Esophagus squamous epithelium (tissue), 5 donors: ENCODE measurements at regions not wholly inside any gene's neighbourhood (a gene's known extent, or its start where the extent isn't known, plus 50 kb on each side); places are given as distances from the start of the nearest gene placed in this dataset.
"Not testable (repeated sequence)": the region's sequence is repeated elsewhere in the genome, so short reads cannot be mapped to it uniquely, and the experiment has no call there.

Experiments used
- DNase-seq: peaks from one replicate; lab custom pipeline; 2025; lab: John Stamatoyannopoulos, UW
- H3K27ac ChIP-seq, 4 donors: fragments of 200-600 bp; sonication (generic); one replicate each; pipeline ENCODE4 v1.5.1; 2016 to 2019; ENCODE audit warnings: mild to moderate bottlenecking in 1 of 4
- H3K27me3 ChIP-seq, 4 donors: fragments of 200-600 bp; sonication (generic); 1 replicate in 3 of 4; 2 replicates in 1 of 4; pipeline versions ENCODE4 v1.5.1 to v1.6.0; 2017 to 2021; ENCODE audit warnings: antibody characterized with exemption in 1 of 4
- H3K36me3 ChIP-seq, 3 donors: fragments of 200-600 bp; sonication (generic); one replicate each; pipeline ENCODE4 v1.5.1; 2016 to 2019
- H3K4me1 ChIP-seq, 3 donors: fragments of 200-600 bp; sonication (generic); one replicate each; pipeline ENCODE4 v1.5.1; 2017 to 2019
- H3K4me3 ChIP-seq, 4 donors: fragments of 200-600 bp; sonication (generic); 1 replicate in 3 of 4; 2 replicates in 1 of 4; pipeline ENCODE4 v1.5.1; 2016 to 2019; ENCODE audit warnings: mild to moderate bottlenecking in 2 of 4, moderate library complexity in 1 of 4
- H3K9me3 ChIP-seq, 3 donors: fragments of 200-600 bp; sonication (generic); one replicate each; pipeline ENCODE4 v1.5.1; 2016 to 2019
- POLR2A ChIP-seq, 4 donors: fragments of 450-650 bp; IDR thresholded peaks; one replicate each; pipeline ENCODE4 v1.6.1; 2017; ENCODE audit warnings: antibody characterized with exemption in 4 of 4, mild to moderate bottlenecking in 4 of 4, moderate library complexity in 3 of 4
- WGBS, 2 donors: methylation state at CpG; one replicate each; pipeline ENCODE4 v1.1.5; 2018; 5-methylcytosine and 5-hydroxymethylcytosine counted together
- intact Hi-C: fragments of 100-400 bp; cut with DNase I; formaldehyde crosslinking; loops from one replicate; pipeline ENCODE4 v1.15.0; 2022
- TF ChIP-seq, protein P1 (sequence below), 6 experiments: fragments of 450-650 bp in 4 of 6; fragments of 200-600 bp in 2 of 6; sonication (generic) in 2 of 6; IDR thresholded peaks; one replicate each; pipeline ENCODE4 v1.5.1; 2016 to 2019; ENCODE audit warnings: antibody characterized with exemption in 6 of 6, mild to moderate bottlenecking in 4 of 6, moderate library complexity in 4 of 6
- donor health status: DM: yes; HTN: yes; CAD: no.

DNA sequence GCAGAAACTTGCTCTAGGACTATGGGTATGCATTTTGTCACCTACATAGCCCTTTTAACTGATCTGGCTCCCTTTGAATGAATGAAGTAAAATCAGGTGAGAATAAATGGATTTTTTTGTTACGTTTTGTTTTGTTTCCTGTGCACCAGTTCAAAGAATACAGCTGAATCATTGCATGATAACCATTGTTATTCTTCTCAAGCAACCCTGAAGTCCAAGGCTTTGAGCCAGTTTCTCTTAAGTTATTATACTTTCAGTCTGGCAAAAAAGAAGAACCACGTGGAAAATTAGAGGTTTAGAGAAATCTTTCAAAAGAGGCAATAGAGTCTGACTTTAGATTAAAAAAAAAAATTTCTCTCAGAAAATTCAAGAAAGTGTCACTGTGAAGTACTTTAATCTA lies 398.6 kb upstream of the TECRL start:
- TF ChIP-seq, protein P1, sequence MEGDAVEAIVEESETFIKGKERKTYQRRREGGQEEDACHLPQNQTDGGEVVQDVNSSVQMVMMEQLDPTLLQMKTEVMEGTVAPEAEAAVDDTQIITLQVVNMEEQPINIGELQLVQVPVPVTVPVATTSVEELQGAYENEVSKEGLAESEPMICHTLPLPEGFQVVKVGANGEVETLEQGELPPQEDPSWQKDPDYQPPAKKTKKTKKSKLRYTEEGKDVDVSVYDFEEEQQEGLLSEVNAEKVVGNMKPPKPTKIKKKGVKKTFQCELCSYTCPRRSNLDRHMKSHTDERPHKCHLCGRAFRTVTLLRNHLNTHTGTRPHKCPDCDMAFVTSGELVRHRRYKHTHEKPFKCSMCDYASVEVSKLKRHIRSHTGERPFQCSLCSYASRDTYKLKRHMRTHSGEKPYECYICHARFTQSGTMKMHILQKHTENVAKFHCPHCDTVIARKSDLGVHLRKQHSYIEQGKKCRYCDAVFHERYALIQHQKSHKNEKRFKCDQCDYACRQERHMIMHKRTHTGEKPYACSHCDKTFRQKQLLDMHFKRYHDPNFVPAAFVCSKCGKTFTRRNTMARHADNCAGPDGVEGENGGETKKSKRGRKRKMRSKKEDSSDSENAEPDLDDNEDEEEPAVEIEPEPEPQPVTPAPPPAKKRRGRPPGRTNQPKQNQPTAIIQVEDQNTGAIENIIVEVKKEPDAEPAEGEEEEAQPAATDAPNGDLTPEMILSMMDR (IDR thresholded peaks at IDR 0.05), result no peak
- no peak for TF ChIP-seq POLR2A (IDR thresholded peaks at IDR 0.05)
- Histone ChIP-seq H3K4me1 (no peaks in the 10 kb centered on the region), H3K9me3 (no peaks in the 10 kb centered on the region), H3K27ac (no peak overlapping the region), H3K27me3 (no peaks in the 10 kb centered on the region), H3K4me3 (no peak overlapping the region), H3K36me3 (no peaks in the 10 kb centered on the region)
- intact Hi-C loops, result no loop called here
- 23 to 29% methylated on average over 2 of the region's 2 CpGs for WGBS, 2 donors
- no peak for DNase-seq

DNA sequence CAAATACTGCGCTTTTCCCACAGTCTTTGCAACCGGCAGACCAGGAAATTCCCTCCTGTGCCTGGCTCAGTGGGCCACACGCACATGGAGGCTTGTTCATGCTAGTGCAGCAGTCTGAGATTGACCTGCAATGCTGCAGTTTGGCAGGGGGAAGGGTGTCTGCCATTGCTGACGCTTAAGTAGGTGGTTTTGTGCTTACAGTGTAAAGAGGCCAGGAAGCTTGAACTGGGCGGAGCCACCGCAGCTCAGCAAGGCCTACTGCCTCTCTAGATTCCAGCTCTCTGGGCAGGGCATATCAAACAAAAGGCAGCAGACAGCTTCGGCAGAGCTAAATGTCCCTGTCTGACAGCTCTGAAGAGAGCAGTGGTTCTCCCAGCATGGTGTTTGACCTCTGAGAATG lies 390.5 kb upstream of the TECRL start:
- Histone ChIP-seq H3K36me3 (no peaks in the 10 kb centered on the region), H3K4me1 (no peaks in the 10 kb centered on the region), H3K27me3 (no peaks in the 10 kb centered on the region), H3K4me3 (no peak overlapping the region), H3K9me3 (no peaks in the 10 kb centered on the region), H3K27ac (no peak overlapping the region)
- intact Hi-C loops, result no loop called here
- DNase-seq, result no peak
- 70 to 76% methylated on average over 4 to 5 of the region's 7 CpGs for WGBS, 2 donors
- TF ChIP-seq, protein P1 (IDR thresholded peaks at IDR 0.05), result no peak
- no peak for TF ChIP-seq POLR2A (IDR thresholded peaks at IDR 0.05)

DNA sequence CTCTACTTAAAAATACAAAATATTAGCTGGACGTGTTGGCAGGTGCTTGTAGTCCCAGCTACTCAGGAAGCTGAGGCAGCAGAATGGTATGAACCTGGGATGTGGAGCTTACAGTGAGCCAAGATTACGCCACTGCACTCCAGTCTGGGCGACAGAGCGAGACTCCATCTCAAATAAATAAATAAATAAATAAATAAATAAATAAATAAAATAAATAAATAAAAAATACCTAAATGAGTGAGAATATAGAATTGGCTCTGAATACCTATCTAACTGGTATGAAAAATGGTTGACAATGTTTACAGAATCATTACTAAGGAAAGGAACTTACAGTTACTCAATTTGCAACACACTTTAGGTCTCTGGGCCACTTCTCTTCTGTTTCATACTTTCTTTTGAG lies 389.6 kb upstream of the TECRL start:
- 82 to 90% methylated on average over 4 of the region's 4 CpGs for WGBS, 2 donors
- DNase-seq, H3K27me3 ChIP-seq, H3K36me3 ChIP-seq, intact Hi-C loops, H3K27ac ChIP-seq, H3K4me1 ChIP-seq, H3K4me3 ChIP-seq, H3K9me3 ChIP-seq: not testable (repeated sequence)

DNA sequence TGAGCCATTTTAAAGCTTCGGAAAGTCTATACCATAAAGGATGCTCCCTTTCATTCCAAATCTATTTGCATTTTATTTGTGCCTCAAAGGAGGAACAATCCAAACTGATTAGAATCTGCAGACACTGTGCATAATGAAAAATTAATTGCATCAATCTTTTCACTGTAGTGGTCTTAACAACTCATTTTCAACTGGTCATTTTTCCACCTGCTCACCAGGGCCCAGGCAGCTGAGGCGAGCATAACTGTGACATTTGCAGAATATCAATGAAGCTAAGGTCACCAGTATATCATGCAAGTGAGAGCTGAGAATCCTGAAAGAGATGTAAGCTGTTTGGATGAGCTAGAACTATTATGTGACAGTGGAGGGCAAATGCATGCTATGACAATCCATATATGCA lies 387.3 kb upstream of the TECRL start:
- intact Hi-C loops, result no loop called here
- TF ChIP-seq, protein P1 (IDR thresholded peaks at IDR 0.05), result no peak
- DNase-seq, result no peak
- H3K4me3 ChIP-seq, result no peak overlapping the region
- no peaks in the 10 kb centered on the region for H3K27me3 ChIP-seq
- 73 to 82% methylated on average over 2 of the region's 2 CpGs for WGBS, 2 donors
- H3K9me3 ChIP-seq, result no peaks in the 10 kb centered on the region
- H3K27ac ChIP-seq, result no peak overlapping the region
- no peaks in the 10 kb centered on the region for H3K36me3 ChIP-seq
- H3K4me1 ChIP-seq, result no peaks in the 10 kb centered on the region

DNA sequence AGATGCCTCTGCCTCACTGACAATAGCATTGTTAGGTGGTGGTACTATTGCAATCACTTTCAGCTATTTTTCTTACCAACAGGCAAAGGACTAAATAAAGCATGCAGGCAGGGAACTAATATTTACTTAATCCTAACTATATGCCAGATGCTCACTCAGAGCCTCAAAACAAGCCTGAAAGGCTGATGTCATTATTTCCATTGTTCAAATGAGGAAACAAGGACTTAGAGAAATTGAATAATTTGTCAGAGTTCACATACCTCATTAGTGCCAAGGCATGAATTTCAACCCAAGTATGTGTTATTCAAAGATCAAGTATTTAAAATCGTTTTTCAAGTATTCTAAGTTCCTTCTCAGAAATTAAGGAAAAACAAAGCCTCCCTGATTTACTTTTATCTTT lies 374.9 kb upstream of the TECRL start:
- DNase-seq, result no peak
- no peak for TF ChIP-seq POLR2A (IDR thresholded peaks at IDR 0.05)
- TF ChIP-seq, protein P1 (IDR thresholded peaks at IDR 0.05), result no peak
- intact Hi-C loops, result no loop called here
- no peaks in the 10 kb centered on the region for H3K27me3 ChIP-seq
- no peak overlapping the region for H3K4me3 ChIP-seq
- no peaks in the 10 kb centered on the region for H3K4me1 ChIP-seq
- 3% methylated on average over 1 of the region's 1 CpG for WGBS, 2 donors
- no peaks in the 10 kb centered on the region for H3K36me3 ChIP-seq
- H3K9me3 ChIP-seq, result no peaks in the 10 kb centered on the region
- no peak overlapping the region for H3K27ac ChIP-seq

DNA sequence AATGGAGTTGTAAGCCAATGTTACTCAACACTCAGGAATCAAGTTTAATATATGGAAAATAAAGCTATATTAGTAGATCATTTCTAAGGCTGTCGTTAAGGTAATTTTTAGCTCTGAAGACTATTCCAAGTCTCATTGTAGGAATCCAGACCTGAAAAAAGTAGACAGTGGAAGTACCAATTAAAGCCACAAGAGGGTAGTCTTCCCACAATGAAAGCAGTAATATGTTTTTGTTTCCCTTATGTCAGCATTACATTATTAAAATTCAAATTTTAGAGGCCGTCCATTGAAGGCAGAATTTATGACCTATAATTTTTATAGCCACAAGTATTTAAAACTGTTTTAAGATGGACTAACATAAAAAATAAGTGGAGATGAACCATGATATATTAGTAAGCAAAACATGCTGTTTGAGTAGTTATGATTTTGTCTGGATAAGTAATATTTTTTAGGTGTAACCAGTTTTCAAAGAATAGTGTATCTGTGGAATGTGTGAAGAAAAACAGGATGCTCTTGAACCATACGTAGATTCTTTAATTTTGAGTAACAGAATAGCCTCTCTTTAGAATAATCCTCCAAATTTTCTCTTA lies 372.6 kb upstream of the TECRL start:
- no peak for TF ChIP-seq POLR2A (IDR thresholded peaks at IDR 0.05)
- TF ChIP-seq, protein P1 (IDR thresholded peaks at IDR 0.05), result peak in 5 of 6 experiments; percentile 37 to 65 (median 58)
- DNase-seq, result no peak
- Histone ChIP-seq H3K4me3 (no peak overlapping the region), H3K27me3 (no peaks in the 10 kb centered on the region), H3K9me3 (no peaks in the 10 kb centered on the region), H3K27ac (no peak overlapping the region), H3K4me1 (no peaks in the 10 kb centered on the region), H3K36me3 (no peaks in the 10 kb centered on the region)
- WGBS, 2 donors, result 16 to 17% methylated on average over 3 of the region's 3 CpGs
- intact Hi-C loops, result no loop called here
